ENCODE measurements at regions not wholly inside any gene's neighbourhood (a gene's known extent, or its start where the extent isn't known, plus 50 kb on each side); places are given as distances from the start of the nearest gene placed in this dataset.

DNA sequence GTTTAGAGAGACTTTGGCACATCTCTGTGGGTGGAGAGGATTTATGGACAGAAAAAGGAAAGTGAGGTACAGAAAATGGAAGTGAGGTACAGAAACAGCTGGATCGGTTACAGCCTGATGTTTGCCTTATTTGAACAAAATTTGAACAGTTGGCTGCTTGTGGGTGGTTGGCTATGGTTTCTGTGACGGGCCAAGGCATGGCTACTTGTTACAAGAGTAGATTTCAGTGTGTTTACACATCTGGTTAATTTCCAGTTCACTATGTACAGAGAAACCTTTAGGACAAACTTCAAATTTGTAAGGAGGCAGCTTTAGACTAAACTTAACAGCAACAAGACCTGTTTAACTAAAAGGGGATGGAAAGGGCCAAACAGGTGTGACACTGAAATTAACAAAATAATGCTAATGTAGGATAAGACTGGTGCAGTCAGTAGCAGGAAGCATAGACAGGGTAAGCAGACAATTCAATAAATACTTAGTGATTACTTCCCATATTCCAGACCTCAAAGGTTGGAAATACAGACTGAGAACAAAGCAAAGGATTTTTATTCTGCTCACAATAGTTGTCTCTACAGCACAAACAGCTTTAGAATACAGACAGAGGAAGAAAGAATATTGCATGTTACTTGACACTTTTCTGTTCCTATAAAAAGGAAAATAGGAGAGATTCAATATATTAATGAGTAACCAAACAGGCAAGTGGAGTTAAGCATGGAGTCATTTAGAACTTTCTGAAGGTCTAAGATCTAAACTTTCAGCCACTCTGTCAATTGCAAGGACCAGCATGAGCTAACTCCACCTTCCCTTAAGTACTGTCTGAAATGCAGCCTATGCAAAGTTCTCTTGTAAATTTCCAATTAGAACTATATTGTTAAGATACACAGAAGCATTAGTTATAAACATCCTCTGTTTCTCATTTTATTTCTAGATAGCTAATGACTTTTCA lies 294.4 kb upstream of the FAT4 start:
- TF ChIP-seq MAFK (IDR thresholded peaks at IDR 0.05; ENCODE audit: low read depth, low read length) (no peak), BHLHE40 (IDR thresholded peaks at IDR 0.05; ENCODE audit: low read depth, low read length) (no peak), CHD1 (IDR thresholded peaks at IDR 0.05; ENCODE audit: low read depth, low read length) (no peak), SMC3 (IDR thresholded peaks at IDR 0.05; ENCODE audit: low read depth, low read length) (no peak)
- CTCF ChIA-PET: interaction anchor here (0.6 kb wide), 1 partner anchor 95 kb away, joined by 3 read pairs; no protein-coding TSS in a partner anchor
- Histone ChIP-seq H3K14ac (replicated peaks; ENCODE audit: low read depth, low read length) (no peak overlapping the region), H3K4me3 (ENCODE audit: insufficient read depth, low read depth, low read length) (no peak overlapping the region), H4K20me1 (ENCODE audit: insufficient read depth, low read length) (no peaks in the 10 kb centered on the region), H2AFZ (replicated peaks; ENCODE audit: low read length, poor library complexity) (no peak overlapping the region), H2BK15ac (ENCODE audit: low read depth, low read length) (no peak overlapping the region), H3K56ac (ENCODE audit: extremely low read depth, insufficient read depth, low read length) (no peak overlapping the region), H2AK5ac (ENCODE audit: low read depth, low read length) (no peak overlapping the region), H3K36me3 (ENCODE audit: control insufficient read depth, insufficient read depth, low read length) (no peaks in the 10 kb centered on the region), H3K9me3 (ENCODE audit: control insufficient read depth, insufficient read depth, low read length) (no peaks in the 10 kb centered on the region), H3K79me1 (ENCODE audit: low read depth in 1 of 2, low read length in 2 of 2) (no peaks in the 10 kb centered on the region), H2BK20ac (ENCODE audit: low read depth, low read length) (no peak overlapping the region), H3K4me1 (ENCODE audit: control insufficient read depth, insufficient read depth, low read length) (no peaks in the 10 kb centered on the region; the same call in 1 of the 2 replicates), H3K18ac (ENCODE audit: low read depth, low read length) (no peak overlapping the region), H3K4ac (ENCODE audit: low read depth, low read length) (no peak overlapping the region), H3K9ac (ENCODE audit: low read depth, low read length) (no peak overlapping the region), H3K9me1 (ENCODE audit: insufficient read depth, low read length) (no peaks in the 10 kb centered on the region), H4K91ac (ENCODE audit: insufficient read depth, low read depth, low read length) (no peak overlapping the region), H3K4me2 (ENCODE audit: low read depth, low read length) (no peak overlapping the region), H2BK120ac (ENCODE audit: low read depth, low read length) (no peak overlapping the region), H2AK9ac (replicated peaks; ENCODE audit: low read depth, low read length, poor library complexity) (no peak overlapping the region), H4K8ac (ENCODE audit: low read depth in 2 of 2, low read length in 2 of 2) (no peak overlapping the region), H4K5ac (ENCODE audit: low read depth, low read length) (no peak overlapping the region), H3K27ac (ENCODE audit: insufficient read depth, low read length) (no peak overlapping the region), H3K27me3 (ENCODE audit: control insufficient read depth, insufficient read depth, low read length) (no peaks in the 10 kb centered on the region), H3K23ac (ENCODE audit: low read depth, low read length) (no peak overlapping the region), H2BK5ac (ENCODE audit: low read depth, low read length, poor library complexity, severe bottlenecking) (no peak overlapping the region)
- dilution Hi-C loops (cut with HindIII; ENCODE audit: low sequenced_read_pairs, unreplicated experiment) (no loop called here), in situ Hi-C loops (cut with MboI; ENCODE audit: low sequenced_read_pairs) (no loop called here), intact Hi-C loops (cut with micrococcal nuclease) (no loop called here)
- ATAC-seq (ENCODE audit: low read depth): no peak
- no TSS peak for BruUV-seq (replicated peaks)
- WGBS, 2 experiments (ENCODE audit: extremely low coverage in 2 of 2, insufficient read length in 1 of 2): no CpG with 5 or more reads among the region's 2 CpGs
- no peak for DNase-seq
- POLR2A ChIA-PET (ENCODE audit: unreplicated experiment): no interaction called here

Measured in IMR-90 (cell line).